Suppressor macrophage (primary cell): ENCODE measurements at regions not wholly inside any gene's neighbourhood (a gene's known extent, or its start where the extent isn't known, plus 50 kb on each side); places are given as distances from the start of the nearest gene placed in this dataset.

Source experiments
- DNase-seq, 4 experiments: peaks; one replicate each; pipeline ENCODE4 v3.0.0-alpha.2; 2020 to 2022

DNA sequence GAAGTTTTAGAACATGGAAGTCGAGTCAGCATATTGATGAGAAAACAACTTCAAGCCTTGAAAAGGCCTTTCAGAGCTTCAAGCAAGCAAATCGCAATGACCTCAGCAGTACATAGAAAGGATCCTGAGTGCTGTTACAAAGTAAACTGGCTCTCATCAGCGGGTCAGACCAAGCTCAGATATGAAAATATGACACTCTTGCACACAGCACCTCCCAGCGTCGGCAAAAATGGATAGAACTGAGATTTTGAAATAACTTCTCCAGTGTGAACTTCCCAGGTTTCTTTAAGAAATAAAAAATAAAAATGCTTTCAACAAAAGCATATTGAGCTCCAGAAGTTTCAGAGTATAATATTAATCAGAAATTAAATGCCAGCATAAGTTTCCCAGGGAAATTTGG is 296.9 kb downstream of the FBXO15 start:
- no peak for DNase-seq

DNA sequence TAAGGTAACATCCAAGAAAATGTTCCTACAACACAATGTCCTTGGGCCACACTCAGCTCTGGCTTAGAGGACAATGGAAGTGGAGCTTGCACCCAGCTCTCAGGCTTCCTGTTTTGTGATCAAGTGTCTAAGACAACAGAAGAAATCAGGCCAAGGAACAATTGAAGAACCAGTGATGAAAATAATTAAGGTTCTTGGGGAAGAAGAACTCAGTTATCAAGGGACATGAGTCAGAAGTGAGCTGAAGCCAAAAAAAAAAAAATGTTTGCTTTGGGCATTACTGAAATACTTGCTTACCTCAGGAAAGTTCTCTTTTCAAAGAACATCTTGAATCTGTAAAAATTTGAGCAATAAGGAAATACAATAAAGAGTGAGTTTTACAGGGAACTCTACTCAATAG is 299.0 kb downstream of the FBXO15 start:
- peak in 2 of 4 experiments; percentile 1 to 5 for DNase-seq

DNA sequence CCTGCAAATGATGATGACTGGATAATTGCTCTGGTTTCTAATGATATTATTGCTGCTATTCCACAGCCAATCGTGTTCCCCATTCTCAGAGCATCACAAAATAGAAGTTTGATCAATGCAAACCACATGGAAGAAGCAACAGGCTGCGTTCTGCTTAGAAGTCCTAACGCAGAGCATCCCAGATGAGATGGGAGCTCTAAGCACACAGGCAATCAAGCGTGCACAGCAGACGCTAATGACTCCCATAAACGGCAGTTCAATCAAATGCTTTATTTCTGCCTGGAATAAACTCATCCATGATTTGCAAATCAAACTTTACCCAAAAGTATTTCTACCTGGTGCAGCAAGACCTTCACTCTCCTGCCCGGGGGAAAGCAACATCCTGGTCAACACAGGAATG is 304.2 kb downstream of the FBXO15 start:
- no peak for DNase-seq

DNA sequence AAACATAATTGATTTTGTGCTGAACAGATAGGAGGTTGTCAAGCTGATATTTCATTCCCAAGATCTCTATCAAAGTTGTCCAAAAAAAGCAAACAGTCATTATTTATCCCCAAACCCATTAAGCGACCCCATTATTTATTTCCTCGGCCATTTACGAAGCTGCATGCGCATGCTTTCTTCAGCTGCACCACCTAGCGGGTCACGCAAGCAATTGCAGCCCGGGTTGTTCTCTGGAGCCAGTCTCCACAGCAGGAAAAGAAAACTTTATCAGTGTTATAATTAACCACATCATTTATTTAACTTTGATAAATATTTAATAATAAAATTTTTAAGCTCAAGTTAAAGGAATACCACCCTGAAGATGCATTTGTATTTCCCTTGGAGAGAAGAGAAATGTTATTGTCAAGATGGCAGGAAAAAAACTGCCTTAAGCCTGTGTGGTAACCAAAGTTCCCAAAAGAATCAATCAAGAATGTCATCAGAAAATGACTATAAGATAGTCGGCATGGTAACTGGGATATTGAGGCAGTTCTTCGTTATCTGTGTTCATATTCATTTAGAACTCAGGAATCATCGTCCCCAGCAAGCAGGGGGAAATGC is 304.7 kb downstream of the FBXO15 start:
- peak; percentile 55 to 75 (median 62) for DNase-seq

DNA sequence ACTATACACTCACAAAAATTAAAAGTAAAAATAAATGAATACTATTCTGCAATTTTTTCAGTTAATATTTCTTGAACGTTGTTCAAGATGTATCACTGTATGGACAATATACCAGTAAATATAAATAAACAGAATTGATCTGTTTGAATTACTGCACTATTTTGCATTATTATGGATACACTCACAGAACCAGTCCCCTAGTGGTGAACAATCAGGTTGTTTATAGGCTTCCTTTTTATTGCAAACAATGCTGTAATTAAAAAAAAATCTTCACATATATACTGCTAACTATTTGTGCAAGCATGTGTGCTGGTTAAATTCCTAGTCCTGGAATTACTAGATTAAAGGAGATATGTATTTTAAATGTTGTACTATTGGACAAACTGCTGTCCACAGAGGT is 306.0 kb downstream of the FBXO15 start:
- no peak for DNase-seq

DNA sequence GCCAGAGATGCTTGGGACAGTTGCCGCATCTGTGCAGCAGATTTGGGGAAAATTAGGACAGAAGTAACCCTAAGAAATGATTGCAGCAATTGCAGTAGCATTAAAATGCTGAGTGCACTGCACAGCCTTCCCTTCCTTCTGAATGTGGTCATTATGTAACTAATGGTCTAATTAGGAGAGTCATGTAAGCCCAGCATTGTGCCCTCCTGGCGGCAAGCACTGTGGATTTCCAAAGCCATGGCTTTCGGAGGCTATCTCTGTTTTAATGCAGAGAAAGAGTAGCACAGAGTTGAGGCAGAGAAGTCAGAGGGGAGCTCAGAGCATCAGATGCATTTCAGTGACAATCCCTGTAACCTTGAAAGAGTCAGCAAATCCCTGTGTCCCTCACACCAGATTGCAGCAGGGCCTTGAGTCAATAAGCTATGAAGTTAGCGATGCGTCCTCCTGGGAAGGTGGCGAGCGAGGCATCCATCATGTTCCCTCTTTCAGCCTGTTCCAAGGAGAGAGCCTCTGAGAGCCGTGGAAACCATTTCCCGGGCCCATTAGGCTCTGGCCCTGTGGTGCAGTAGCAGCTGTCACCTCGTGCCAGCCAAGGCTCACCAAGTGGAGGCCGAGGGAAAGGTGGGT is 307.2 kb downstream of the FBXO15 start:
- no peak for DNase-seq

DNA sequence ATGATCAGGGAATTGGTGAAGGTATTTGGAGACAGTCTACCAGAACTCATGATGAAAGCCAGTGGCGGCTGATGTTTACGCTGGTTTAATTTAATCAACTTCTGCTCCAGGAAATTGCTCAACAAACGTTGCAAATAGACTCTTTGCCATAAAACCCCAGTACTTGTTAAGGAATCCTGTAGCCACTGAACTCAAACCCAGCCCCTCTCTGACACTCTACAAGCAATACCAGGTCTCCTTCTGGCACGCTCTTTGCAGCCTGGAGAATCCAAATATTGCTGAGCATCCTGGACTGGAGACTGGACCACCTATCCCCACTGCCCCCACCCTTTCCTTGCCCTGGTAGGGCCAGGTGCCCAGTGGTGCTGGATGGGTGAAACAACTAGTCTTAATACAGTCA is 308.2 kb downstream of the FBXO15 start:
- no peak for DNase-seq

DNA sequence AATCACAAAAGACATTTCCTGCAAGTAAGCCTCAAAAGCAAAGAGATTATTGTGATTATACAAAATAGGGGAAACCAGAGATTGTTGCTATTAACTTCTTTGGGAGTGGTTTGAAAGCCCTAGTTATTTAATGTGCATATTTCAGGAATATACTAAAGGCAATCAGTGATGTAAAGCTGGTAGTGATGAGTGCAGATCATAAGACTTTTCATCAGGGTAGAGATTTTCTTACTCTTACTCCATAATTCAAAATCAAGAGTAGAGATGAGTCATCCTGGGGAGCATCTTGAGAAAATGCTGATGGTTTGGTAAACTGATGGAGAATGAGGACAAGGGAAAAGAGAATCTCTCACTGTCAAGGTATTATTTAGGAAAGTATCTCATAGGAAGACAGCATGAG is 309.5 kb downstream of the FBXO15 start:
- peak in 1 of 4 experiments; percentile 1 for DNase-seq

DNA sequence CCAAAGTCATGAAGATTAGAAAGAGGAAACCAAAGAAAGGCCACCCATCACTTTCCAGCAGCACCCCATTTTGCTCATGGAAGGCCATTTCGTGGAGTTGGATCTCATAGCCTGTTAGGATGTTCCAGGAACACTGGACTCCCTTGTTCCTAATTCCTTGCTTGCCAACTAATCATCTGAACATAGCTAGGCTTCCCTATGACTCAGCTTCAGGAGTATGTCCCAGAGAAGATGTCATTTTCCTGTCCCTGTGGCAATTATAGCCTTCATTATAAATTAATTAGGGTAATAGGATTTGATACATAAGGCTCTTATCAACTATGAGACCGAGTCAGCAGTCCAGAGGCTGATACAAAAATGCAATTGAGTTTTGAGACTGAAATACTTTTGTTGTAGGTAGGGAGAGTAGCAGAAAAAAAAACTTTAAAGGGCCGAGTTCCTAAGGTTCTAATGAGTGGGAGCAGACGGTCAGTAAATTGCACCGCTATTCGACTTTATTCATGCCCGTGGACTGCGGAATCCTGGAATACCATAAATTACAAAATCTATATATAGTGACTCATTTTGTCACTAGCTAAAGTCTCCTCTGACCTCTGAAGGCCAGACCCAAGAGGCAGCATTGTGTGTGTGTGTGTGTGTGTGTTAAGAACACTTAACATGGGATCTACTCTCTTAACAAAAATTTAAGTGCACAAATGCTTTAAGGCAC is 311.8 kb downstream of the FBXO15 start:
- no peak for DNase-seq

DNA sequence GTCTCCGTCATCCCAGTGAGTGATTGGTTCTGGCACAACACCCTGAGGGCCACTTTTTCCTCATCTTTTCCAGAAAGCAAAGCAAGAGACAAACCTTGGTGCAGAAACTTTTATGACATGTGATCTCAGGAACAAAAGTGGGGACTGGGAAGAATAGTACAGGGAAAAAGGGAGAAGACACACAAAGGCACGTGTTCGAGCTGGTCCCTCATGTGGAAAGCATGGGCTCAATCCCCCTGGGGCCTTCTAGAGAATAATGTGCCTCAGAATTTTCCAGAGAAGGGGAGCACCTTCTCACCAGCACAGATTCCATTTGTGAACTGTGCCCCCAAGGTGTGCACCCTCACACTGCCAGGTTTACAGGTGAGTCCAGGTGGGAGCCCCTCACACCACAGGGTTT is 312.6 kb downstream of the FBXO15 start:
- no peak for DNase-seq

DNA sequence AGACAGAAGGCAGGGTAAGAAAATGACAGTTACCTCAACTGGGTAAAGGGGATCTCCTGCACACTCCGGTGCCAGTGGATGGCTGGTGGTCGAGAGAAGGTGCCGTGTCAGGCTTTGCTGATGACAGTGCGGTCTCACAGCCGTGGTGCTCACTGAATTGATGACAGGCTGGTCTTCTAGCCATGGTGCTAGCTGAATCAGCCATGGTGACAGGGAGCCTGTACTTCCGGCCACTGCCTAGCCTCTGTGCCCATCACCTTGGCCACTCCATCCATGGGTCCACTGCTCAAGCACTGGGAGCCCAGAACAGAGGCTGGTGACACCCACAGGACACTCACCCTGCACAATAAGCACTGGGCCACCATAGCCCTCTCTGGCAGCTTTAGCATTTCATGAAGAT is 315.9 kb downstream of the FBXO15 start:
- DNase-seq: no peak

DNA sequence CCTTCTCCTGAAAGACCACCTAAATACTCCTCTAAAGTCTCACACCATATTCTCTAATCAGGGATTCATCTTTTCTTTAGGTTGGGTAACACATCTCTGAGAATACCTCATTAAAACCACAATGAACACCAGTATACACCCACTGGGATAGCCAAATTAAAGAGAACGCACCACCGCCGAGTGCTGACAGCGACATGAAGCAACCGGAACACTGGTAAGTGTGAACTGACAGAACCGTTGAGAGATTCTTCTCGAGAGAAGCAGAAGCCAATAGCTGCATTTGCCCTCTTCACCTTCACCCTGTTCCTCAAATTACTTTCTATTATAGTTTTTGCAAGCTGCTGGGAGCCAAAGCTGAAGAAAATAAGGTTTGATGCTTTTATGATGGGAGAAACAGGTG is 318.5 kb downstream of the FBXO15 start:
- DNase-seq: no peak

DNA sequence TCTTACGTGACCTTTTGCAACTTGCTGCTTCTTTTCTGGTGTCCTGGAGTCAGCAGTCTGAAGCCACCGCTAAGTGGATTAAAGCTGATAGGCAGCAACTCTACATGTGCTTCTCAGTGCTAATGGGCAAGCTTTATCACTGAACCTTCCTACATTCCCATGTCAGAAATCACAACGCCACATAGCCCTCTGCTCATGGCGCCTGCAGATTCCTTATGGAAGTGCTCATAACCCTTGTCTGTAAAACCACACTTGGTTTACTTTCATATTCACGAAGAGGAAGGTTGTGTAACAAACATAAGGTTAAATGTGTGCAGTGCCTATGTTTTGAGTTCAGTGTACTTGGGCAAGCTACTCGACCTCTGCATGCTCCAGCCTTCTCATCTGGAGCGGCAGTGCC is 319.8 kb downstream of the FBXO15 start:
- DNase-seq: no peak

DNA sequence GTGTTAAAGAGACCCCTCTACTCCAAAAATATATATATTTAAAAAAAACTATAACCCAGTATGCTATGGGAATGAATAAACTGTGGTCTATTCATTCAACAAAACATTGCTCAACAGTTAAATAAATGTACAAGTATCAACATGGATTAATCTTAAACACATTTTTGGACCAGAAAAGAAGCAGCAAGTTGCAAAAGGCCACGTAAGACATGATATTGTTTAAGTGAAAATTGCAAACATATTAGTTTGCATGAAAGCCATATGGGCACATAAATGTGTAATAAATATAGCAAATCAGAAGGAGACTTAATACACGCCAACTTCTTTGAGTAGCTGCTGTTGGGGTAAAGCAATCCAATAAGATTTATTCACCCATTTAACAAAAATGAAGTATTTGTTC is 321.5 kb downstream of the FBXO15 start:
- no peak for DNase-seq

DNA sequence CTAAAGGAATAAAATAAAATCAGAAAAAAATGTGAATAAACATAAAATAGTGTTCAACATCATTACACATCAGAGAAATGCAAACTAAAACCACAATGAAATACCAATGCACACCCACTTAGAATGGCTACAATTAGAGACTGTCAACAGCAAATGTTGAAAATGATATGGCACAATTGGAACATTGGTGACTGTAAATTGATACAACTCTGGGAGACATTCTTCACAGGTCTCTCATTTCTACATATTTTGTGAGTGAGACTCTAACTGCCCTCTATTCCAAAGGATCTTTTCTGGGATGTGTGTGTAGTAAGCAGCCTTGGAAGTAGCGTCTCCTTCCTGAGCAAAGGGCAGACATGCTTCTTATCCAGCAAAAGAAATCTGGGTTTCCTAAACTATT is 323.0 kb downstream of the FBXO15 start:
- no peak for DNase-seq

DNA sequence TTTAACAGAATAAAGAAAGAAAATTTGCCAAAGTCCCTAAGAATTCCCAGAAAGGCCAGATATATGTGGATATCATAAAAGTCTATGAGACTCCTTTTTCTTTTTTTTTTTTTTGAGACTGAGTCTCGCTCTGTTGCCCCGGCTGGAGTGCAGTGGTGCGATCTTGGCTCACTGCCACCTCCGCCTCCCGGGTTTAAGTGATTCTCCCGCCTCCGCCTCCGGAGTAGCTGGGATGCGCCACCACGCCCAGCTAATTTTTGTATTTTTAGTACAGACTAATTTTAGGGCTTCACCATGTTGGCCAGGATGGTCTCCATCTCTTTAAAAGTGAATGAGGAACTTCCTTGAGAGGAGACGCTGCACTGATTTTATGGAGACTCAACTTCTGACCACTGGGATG is 335.2 kb downstream of the FBXO15 start:
- DNase-seq: no peak

DNA sequence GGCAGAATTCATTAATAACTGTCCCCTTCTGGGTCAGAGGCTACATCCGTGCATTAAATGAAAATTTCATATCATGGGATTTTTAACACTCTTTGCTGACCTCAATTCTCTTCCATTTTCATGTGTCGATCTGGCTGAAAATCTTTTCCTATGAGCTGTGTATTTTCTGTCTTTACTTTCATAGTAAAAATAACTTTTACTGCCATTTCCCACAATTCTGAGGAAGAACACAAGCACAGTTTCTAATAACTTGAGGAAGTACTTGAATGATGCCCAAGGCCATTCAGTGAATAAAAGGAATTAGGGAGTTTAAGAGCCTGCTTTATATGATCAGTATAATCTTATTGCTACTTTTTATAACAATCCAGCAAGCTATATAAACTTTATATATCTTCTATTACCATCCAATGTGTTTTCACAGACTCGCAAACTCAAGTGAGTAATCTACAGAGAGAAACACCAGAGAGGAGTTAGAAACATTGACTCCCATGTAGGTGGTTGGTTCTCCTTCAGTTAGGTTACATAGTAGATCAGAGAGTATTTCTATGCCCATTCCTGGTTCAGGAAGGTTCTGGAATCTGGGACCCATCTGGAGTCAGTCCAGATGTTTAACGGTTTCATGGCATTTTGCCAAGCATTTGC is 340.0 kb downstream of the FBXO15 start:
- no peak for DNase-seq

DNA sequence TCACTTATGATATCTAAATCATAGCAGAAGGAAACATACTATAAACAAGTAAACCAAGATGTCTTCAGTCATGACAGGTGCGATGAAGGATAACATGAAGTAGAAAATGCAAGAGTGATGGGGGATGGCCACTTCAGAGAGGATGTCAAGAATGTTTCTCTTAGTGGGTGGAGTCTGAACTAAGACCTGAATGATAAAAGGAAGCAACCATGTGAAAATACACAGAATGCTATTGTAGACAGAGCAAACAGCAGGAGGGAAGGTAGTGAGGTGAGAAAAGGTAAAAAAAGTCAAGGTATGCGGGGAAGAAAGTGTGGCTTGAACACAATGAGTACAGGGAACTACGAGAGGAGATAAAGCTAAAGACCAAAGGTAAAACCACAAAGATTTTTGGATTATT is 341.6 kb downstream of the FBXO15 start:
- DNase-seq: no peak

DNA sequence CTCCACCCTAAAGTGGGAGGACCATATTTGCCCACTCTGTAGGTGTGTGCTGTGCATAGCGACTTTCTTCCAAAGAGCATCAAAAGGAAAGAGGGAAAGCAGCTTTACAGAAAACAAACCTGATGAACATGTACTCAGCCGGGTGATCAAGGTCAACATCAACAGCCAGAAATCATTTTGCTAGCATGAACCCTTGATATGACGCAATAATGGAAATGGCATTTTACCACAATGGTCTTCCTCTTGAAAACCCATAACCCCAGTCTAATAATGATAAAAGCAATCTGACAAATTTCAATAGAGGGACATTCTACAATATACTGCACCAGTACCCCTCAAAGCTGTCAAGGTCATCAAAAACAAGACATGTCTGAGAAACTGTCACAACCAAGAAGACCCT is 350.2 kb downstream of the FBXO15 start:
- DNase-seq: no peak

DNA sequence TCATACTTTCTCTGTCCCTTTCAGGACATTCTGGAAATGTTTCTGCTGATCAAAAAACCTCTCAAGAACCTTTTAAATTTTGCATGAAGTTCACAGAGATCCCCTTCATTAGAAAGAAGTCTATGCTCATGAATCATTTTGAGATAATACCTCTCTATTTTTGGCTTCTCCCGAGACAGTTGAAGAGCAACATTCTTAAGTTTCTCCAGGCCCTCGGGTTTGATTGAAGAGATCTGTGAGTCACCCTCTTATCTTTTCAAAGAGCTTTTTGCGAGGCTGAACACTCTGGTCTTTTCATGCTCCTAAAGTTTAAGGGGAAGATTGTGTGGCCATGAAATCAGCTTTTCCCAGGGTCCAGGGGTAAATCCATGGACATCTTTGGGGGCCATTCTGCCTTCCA is 354.2 kb downstream of the FBXO15 start:
- no peak for DNase-seq

DNA sequence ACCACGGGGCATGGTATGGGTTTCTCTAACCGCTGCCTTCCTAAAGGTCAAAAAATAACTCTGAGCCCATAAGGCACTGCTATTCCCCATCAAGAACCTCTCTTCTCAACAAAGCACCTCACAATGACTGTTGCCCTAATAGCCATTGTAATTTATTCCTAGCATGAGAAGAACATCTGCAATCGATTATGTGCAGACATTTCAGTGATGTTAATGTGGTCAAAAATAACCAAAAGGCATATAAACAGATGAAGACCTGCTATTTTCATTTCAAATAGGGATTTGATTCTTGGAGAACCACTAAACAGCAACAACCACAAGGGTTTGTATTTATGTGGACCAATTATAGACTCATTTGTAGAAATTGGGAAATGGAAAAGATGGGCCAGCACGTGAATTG is 356.6 kb downstream of the FBXO15 start:
- DNase-seq: no peak

DNA sequence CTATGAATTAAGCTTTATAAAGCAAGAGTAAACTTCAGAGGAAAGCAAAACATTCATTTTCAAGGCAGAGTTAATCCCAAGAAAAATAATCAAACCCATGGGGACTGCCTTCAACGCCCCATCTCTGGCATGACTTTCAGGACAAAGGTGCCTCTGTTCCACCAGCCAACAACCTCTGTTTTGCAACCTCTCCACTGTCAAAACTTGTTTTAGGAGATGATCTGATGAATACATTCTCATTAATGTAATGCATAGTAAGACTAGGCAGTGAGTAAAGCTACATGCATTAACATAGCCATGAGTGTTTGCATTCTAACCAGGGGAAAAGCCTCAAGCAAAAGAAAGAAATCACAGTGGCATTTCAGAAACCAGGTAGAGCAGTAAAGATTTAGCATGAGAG is 357.0 kb downstream of the FBXO15 start:
- no peak for DNase-seq

DNA sequence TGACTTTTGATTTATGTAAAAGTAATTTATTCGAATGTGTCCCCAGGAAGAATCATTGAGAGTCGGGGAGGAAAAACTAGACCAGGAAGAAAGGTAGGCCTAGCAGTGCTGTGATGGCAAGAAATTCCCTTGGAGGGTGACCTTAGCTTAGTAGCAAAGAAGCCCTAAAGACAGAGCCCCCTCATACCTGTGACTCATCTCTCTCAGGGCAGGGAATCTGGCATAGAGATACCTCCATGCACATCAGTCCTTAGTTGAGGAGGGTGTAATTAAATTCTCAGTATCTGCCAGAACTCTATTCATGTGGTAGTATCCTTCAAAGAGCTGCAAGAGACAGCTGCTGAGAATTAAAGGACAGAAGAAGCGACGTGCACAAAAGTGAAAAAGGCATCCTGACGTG is 360.3 kb downstream of the FBXO15 start:
- no peak for DNase-seq

DNA sequence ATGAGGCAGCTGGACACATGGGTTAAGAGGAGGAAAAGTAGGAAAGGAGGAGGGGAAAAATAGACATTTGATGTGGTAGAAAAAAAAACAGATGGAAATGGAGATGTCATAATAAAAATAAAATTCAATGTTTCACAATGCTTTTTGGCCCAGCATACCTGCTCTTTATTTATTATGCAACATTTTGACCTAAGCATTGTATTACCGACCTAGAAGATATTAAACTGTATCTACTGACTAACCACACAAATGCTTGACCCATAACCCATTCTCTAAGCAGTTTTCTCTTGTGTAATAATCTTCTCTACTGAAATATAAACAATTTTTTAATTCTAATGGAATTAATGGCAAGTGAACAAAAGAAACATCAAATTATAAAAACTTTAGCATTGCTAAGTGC is 362.3 kb downstream of the FBXO15 start:
- DNase-seq: no peak
